Endodermal cell (in vitro differentiated cells): ENCODE measurements at regions not wholly inside any gene's neighbourhood (a gene's known extent, or its start where the extent isn't known, plus 50 kb on each side); places are given as distances from the start of the nearest gene placed in this dataset.

Source experiments
- DNase-seq: peaks from one replicate; pipeline ENCODE4 v3.0.0-alpha.2; 2017
- H3K27ac ChIP-seq: 2 replicates; pipeline ENCODE4 v1.5.1; 2013; ENCODE audit warnings: mild to moderate bottlenecking, low read depth, low read length, moderate library complexity
- H3K27me3 ChIP-seq: 2 replicates; pipeline ENCODE4 v1.6.1; 2013; ENCODE audit warnings: mild to moderate bottlenecking, low read length, moderate library complexity; ENCODE audit not compliant: insufficient read depth, control insufficient read depth, poor library complexity, severe bottlenecking
- H3K36me3 ChIP-seq: 2 replicates; pipeline ENCODE4 v1.7.0; 2013; ENCODE audit warnings: mild to moderate bottlenecking, low read length, moderate library complexity; ENCODE audit not compliant: control insufficient read depth, insufficient read depth
- H3K4me1 ChIP-seq: one replicate; pipeline ENCODE4 v1.7.0; 2013; ENCODE audit warnings: low read length; ENCODE audit not compliant: control insufficient read depth, insufficient read depth
- H3K4me3 ChIP-seq: 2 replicates; pipeline ENCODE4 v1.5.1; 2013; ENCODE audit warnings: mild to moderate bottlenecking, low read length, moderate library complexity
- H3K9ac ChIP-seq: 2 replicates; pipeline ENCODE4 v1.6.1; 2013; ENCODE audit warnings: mild to moderate bottlenecking, low read length, moderate library complexity; ENCODE audit not compliant: poor library complexity, severe bottlenecking; ENCODE audit errors: extremely low read depth
- H3K9me3 ChIP-seq: 2 replicates; pipeline ENCODE4 v1.6.1; 2013; ENCODE audit warnings: mild to moderate bottlenecking, low read length, moderate library complexity; ENCODE audit not compliant: control insufficient read depth
- H3K27ac Mint-ChIP-seq: 2 replicates; pipeline ENCODE4 v1.8.0; 2020; ENCODE audit warnings: mixed read lengths
- H3K27me3 Mint-ChIP-seq: 2 replicates; pipeline ENCODE4 v1.8.0; 2021; ENCODE audit warnings: mild to moderate bottlenecking, mixed read lengths; ENCODE audit not compliant: insufficient read depth
- H3K36me3 Mint-ChIP-seq: 2 replicates; pipeline ENCODE4 v1.8.0; 2020; ENCODE audit warnings: low read depth, mixed read lengths
- H3K4me1 Mint-ChIP-seq: 2 replicates; pipeline ENCODE4 v1.8.0; 2020; ENCODE audit warnings: mixed read lengths
- H3K4me3 Mint-ChIP-seq: 2 replicates; pipeline ENCODE4 v1.8.0; 2020; ENCODE audit warnings: mild to moderate bottlenecking, moderate library complexity, mixed read lengths
- H3K9me3 Mint-ChIP-seq: 2 replicates; pipeline ENCODE4 v1.8.0; 2020; ENCODE audit warnings: mild to moderate bottlenecking, mixed read lengths
- WGBS, 2 experiments: methylation state at CpG; one replicate each; pipeline versions ENCODE4 v1.1.5 to v1.1.7; 2013; ENCODE audit warnings: missing lambda C conversion rate in 2 of 2, mixed read lengths in 1 of 2; ENCODE audit not compliant: insufficient coverage in 1 of 2, insufficient read length in 1 of 2; 5-methylcytosine and 5-hydroxymethylcytosine counted together
- TF ChIP-seq, protein P1 (sequence below): fragments of 200-600 bp; sonication (generic); conservative IDR thresholded peaks from 2 replicates; pipeline ENCODE4 v1.5.0; 2021; ENCODE audit warnings: antibody characterized with exemption, mild to moderate bottlenecking

DNA sequence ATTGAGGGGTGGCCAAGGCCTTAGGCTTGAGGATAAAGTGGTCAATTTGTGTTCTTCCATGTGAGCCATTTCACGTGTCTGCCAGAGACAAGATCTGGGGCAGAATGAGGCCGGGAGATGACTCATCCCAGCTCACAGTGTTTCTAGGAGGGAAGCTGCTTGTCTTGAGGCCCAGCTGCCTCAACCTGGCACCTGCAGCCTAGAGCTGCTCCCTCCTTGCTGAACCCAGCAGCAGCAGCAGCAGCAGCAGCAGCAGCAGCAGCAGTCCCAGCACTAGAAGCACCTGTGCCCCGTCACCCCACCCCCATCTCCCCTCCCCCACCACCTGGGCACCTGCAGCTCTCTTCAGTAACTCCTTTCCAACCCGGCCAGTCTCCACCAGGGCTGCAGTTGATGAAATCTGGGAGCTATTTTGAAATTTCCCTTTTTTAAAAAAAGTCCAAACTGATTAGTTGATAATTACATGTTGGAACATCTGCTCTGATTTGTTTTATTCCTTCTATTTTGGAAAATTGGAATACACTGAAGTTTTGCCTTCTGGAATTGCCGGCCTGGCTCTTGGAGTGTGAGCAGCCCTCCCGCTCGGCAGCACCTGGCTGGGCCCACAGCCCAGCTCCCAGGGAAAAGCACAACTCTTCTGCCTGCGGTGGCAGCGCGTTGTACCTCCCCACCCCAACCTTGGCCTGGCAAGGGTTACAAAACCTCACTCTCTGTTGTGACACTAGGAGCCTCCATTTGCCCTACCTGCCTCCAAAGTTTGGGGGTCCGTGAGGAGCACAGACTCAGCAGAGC, 143.5 kb downstream of the NXPE2 start:
- Mint-ChIP-seq H3K9me3 (peaks cover 3% of the 10 kb centered on the region), H3K36me3 (no peaks in the 10 kb centered on the region), H3K4me3 (no peak overlapping the region), H3K4me1 (peaks cover 18% of the 10 kb centered on the region), H3K27me3 (peaks cover 19% of the 10 kb centered on the region), H3K27ac (no peak overlapping the region)
- no peak overlapping the region for H3K27ac ChIP-seq
- peaks cover 12% of the 10 kb centered on the region for H3K9me3 ChIP-seq
- no peak overlapping the region for H3K4me3 ChIP-seq
- no peaks in the 10 kb centered on the region for H3K36me3 ChIP-seq
- peaks cover 10% of the 10 kb centered on the region for H3K4me1 ChIP-seq
- H3K9ac ChIP-seq, result no peak overlapping the region
- TF ChIP-seq, protein P1, sequence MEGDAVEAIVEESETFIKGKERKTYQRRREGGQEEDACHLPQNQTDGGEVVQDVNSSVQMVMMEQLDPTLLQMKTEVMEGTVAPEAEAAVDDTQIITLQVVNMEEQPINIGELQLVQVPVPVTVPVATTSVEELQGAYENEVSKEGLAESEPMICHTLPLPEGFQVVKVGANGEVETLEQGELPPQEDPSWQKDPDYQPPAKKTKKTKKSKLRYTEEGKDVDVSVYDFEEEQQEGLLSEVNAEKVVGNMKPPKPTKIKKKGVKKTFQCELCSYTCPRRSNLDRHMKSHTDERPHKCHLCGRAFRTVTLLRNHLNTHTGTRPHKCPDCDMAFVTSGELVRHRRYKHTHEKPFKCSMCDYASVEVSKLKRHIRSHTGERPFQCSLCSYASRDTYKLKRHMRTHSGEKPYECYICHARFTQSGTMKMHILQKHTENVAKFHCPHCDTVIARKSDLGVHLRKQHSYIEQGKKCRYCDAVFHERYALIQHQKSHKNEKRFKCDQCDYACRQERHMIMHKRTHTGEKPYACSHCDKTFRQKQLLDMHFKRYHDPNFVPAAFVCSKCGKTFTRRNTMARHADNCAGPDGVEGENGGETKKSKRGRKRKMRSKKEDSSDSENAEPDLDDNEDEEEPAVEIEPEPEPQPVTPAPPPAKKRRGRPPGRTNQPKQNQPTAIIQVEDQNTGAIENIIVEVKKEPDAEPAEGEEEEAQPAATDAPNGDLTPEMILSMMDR, result no peak
- peak; percentile 64 for DNase-seq
- peaks cover 22% of the 10 kb centered on the region for H3K27me3 ChIP-seq
- WGBS, 2 experiments, result 84% methylated on average over 11 of the region's 11 CpGs; no CpG with 5 or more reads in 1 of the 2 experiments

DNA sequence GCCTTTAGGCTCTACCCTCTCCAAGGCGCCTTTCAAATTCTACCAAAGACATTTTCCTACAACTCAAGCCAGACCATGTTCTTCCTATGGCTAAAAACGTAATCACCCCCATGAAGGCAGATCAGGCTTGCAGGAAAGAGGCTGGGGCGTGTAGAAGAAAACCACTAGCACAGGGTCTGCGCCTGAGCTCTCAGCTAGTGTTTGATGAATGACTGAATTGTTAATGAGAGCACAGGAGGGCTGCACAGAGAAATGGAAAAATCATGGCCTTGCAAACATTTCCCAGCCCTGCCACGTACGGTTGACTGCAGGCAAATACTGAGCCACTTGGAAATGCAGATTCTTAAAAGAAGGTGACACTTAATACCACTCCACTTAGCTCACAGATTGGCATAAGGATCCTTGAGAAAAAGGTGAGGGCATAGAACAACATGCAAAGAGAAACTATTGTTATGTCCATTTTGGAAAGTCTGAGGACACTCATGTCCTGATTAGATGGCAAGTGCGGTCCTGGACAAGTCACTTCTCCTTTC, 148.6 kb downstream of the NXPE2 start:
- Histone ChIP-seq H3K27me3 (peaks cover 7% of the 10 kb centered on the region), H3K36me3 (no peaks in the 10 kb centered on the region), H3K27ac (no peak overlapping the region), H3K9me3 (peaks cover 12% of the 10 kb centered on the region), H3K9ac (no peak overlapping the region), H3K4me1 (no peaks in the 10 kb centered on the region), H3K4me3 (no peak overlapping the region)
- Mint-ChIP-seq H3K36me3 (no peaks in the 10 kb centered on the region), H3K9me3 (peaks cover 3% of the 10 kb centered on the region), H3K4me1 (no peaks in the 10 kb centered on the region), H3K27me3 (peaks cover 14% of the 10 kb centered on the region), H3K4me3 (no peak overlapping the region), H3K27ac (no peak overlapping the region)
- DNase-seq, result peak; percentile 29
- 85 to 86% methylated on average over 4 to 7 of the region's 7 CpGs for WGBS, 2 experiments
- TF ChIP-seq, protein P1, result no peak

DNA sequence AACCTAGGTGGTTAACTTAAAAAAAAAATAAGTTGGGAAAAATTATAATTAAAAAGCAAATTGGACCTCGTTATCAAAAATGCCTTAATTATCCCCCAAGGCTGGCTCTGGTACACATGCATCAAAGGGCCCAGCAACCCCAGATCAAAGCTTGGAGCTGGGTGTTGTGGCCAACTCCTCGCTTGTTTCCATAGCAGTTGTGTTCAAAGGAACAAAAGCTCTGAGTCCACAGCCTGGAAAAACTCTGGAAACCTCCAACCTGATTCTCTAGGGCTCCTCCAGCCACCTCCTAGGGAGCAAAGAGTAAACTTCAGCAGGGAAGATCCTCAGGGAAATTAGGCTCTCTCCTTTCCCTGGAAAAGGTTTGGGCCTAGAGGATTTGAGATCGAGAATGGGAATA, 149.4 kb downstream of the NXPE2 start:
- 89% methylated on average over 3 of the region's 3 CpGs; no CpG with 5 or more reads in 1 of the 2 experiments for WGBS, 2 experiments
- Mint-ChIP-seq H3K27ac (no peak overlapping the region), H3K27me3 (peaks cover 17% of the 10 kb centered on the region), H3K4me3 (no peak overlapping the region), H3K9me3 (peaks cover 3% of the 10 kb centered on the region), H3K36me3 (no peaks in the 10 kb centered on the region), H3K4me1 (peaks cover 3% of the 10 kb centered on the region)
- Histone ChIP-seq H3K4me1 (no peaks in the 10 kb centered on the region), H3K4me3 (no peak overlapping the region), H3K9me3 (peaks cover 12% of the 10 kb centered on the region), H3K27ac (no peak overlapping the region), H3K9ac (no peak overlapping the region), H3K27me3 (peaks cover 7% of the 10 kb centered on the region), H3K36me3 (no peaks in the 10 kb centered on the region)
- TF ChIP-seq, protein P1, result no peak
- DNase-seq, result peak; percentile 15
